ENCODE measurements at regions not wholly inside any gene's neighbourhood (a gene's known extent, or its start where the extent isn't known, plus 50 kb on each side); places are given as distances from the start of the nearest gene placed in this dataset.

DNA sequence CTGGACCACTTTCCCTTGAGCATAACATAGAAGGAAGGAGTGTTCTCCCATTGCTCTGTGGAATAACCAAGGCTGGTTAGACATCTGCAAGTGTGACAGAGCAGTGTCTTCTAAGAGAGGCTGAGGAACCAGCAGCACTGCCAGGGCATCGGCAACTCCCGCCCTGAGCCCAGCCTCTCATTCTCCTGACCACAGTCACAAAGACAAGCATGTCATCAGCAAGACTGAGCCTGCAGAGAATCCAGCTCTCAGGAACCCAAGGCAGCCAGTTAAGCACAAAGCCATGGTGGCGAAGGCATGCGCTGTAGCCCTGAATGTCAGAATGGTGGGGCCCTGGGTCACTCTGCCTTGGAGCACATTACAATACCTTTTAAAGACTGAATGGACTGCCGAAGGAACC is 253.9 kb downstream of the AGTPBP1 start:
- TF ChIP-seq TEAD4 (IDR thresholded peaks at IDR 0.05), result no peak
- no peak for TF ChIP-seq FOXM1 (IDR thresholded peaks at IDR 0.05; ENCODE audit: borderline replicate concordance, low read depth)
- TF ChIP-seq EGR1 (IDR thresholded peaks at IDR 0.05), result no peak
- no peak for TF ChIP-seq EP300 (IDR thresholded peaks at IDR 0.05; ENCODE audit: borderline replicate concordance)
- TF ChIP-seq, protein P1, sequence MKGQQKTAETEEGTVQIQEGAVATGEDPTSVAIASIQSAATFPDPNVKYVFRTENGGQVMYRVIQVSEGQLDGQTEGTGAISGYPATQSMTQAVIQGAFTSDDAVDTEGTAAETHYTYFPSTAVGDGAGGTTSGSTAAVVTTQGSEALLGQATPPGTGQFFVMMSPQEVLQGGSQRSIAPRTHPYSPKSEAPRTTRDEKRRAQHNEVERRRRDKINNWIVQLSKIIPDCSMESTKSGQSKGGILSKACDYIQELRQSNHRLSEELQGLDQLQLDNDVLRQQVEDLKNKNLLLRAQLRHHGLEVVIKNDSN (IDR thresholded peaks at IDR 0.05), result no peak
- TF ChIP-seq CEBPB (IDR thresholded peaks at IDR 0.05), result no peak

DNA sequence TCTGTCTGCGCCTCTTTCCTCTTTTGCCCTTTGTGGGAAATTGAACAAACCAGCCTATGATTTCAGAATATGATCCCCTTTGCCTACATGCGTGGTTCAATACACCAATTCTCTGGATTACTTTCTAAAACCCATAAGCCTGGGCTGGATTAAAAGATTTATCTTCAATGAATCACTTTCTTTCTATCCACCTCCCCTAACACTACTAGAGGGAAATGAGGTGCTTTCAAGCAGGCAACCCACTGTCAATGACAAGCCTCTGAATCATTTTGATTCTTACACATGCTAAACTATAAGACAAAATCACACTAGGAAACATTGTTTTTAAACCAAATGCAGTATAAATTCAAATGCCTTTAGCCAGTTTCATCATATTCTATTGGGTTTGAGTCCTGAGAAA is 257.5 kb downstream of the AGTPBP1 start:
- TF ChIP-seq ZBTB7A (IDR thresholded peaks at IDR 0.05; ENCODE audit: low read depth) (no peak), EGR1 (IDR thresholded peaks at IDR 0.05) (no peak), FOXM1 (IDR thresholded peaks at IDR 0.05; ENCODE audit: borderline replicate concordance, low read depth) (no peak), CEBPB (IDR thresholded peaks at IDR 0.05) (no peak), YY1 (IDR thresholded peaks at IDR 0.05; ENCODE audit: low read depth) (no peak), TEAD4 (IDR thresholded peaks at IDR 0.05) (no peak), CREB1 (IDR thresholded peaks at IDR 0.05; ENCODE audit: low read depth) (no peak), TCF12 (IDR thresholded peaks at IDR 0.05; ENCODE audit: low read depth) (no peak), TAF1 (IDR thresholded peaks at IDR 0.05; ENCODE audit: low read depth) (no peak), EP300 (IDR thresholded peaks at IDR 0.05; ENCODE audit: borderline replicate concordance) (no peak), NFIC (IDR thresholded peaks at IDR 0.05) (no peak), RAD21 (IDR thresholded peaks at IDR 0.05; ENCODE audit: low read depth) (no peak)
- TF ChIP-seq, protein P2, sequence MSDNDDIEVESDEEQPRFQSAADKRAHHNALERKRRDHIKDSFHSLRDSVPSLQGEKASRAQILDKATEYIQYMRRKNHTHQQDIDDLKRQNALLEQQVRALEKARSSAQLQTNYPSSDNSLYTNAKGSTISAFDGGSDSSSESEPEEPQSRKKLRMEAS (IDR thresholded peaks at IDR 0.05), result no peak
- TF ChIP-seq, protein P3, sequence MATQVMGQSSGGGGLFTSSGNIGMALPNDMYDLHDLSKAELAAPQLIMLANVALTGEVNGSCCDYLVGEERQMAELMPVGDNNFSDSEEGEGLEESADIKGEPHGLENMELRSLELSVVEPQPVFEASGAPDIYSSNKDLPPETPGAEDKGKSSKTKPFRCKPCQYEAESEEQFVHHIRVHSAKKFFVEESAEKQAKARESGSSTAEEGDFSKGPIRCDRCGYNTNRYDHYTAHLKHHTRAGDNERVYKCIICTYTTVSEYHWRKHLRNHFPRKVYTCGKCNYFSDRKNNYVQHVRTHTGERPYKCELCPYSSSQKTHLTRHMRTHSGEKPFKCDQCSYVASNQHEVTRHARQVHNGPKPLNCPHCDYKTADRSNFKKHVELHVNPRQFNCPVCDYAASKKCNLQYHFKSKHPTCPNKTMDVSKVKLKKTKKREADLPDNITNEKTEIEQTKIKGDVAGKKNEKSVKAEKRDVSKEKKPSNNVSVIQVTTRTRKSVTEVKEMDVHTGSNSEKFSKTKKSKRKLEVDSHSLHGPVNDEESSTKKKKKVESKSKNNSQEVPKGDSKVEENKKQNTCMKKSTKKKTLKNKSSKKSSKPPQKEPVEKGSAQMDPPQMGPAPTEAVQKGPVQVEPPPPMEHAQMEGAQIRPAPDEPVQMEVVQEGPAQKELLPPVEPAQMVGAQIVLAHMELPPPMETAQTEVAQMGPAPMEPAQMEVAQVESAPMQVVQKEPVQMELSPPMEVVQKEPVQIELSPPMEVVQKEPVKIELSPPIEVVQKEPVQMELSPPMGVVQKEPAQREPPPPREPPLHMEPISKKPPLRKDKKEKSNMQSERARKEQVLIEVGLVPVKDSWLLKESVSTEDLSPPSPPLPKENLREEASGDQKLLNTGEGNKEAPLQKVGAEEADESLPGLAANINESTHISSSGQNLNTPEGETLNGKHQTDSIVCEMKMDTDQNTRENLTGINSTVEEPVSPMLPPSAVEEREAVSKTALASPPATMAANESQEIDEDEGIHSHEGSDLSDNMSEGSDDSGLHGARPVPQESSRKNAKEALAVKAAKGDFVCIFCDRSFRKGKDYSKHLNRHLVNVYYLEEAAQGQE (IDR thresholded peaks at IDR 0.05; ENCODE audit: low read depth), result no peak
- TF ChIP-seq, protein P1 (IDR thresholded peaks at IDR 0.05), result no peak

DNA sequence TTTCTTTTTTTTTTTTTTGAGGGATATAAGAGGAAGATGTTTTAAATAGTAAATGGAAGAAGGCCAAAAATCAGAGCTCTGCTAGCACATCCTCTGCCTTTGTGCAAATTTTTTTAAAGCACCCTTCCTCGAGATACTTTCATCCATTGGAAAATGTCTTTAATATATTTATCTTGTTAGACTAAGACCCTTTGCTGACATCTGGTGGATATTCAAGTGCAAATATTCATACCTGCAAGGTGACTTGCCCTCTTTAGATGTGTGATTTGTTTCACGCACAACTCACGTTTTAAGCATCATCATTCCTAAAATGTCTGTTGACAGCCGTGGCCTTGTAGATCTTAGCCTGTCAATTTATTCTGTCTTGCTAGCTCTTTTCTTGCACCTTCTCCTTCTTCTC is 258.5 kb downstream of the AGTPBP1 start:
- TF ChIP-seq CEBPB (IDR thresholded peaks at IDR 0.05) (no peak), RAD21 (IDR thresholded peaks at IDR 0.05; ENCODE audit: low read depth) (peak; percentile 10; the same call in 1 of the 2 replicates)
- TF ChIP-seq, protein P3 (IDR thresholded peaks at IDR 0.05; ENCODE audit: low read depth), result no peak

DNA sequence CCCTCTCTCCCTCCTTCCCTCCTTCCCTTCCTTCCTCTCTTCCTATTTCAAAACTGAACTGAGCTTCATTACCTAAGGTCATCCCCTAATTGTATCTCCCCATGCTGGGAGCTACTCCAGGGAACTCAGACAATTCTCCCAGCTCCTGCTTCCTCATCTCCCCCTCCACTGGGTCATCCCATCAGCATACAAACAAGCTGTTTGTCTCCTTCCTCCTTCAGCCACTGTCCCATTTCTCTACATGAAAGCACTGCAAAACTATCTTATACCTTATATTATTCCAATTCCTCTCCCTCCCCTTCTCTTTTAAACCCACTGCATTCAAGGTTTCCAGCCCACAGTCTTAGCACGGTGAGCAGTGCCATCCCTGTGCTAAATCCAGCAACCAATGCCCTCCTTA is 262.4 kb downstream of the AGTPBP1 start:
- TF ChIP-seq TEAD4 (IDR thresholded peaks at IDR 0.05) (no peak), ZBTB7A (IDR thresholded peaks at IDR 0.05; ENCODE audit: low read depth) (no peak), RAD21 (IDR thresholded peaks at IDR 0.05; ENCODE audit: low read depth) (no peak), EGR1 (IDR thresholded peaks at IDR 0.05) (no peak), YY1 (IDR thresholded peaks at IDR 0.05; ENCODE audit: low read depth) (no peak), NFIC (IDR thresholded peaks at IDR 0.05) (no peak), CREB1 (IDR thresholded peaks at IDR 0.05; ENCODE audit: low read depth) (no peak), CEBPB (IDR thresholded peaks at IDR 0.05) (no peak), FOXM1 (IDR thresholded peaks at IDR 0.05; ENCODE audit: borderline replicate concordance, low read depth) (no peak), TCF12 (IDR thresholded peaks at IDR 0.05; ENCODE audit: low read depth) (no peak), TAF1 (IDR thresholded peaks at IDR 0.05; ENCODE audit: low read depth) (no peak), EP300 (IDR thresholded peaks at IDR 0.05; ENCODE audit: borderline replicate concordance) (no peak)
- TF ChIP-seq, protein P1 (IDR thresholded peaks at IDR 0.05), result no peak
- TF ChIP-seq, protein P2 (IDR thresholded peaks at IDR 0.05), result no peak
- TF ChIP-seq, protein P3 (IDR thresholded peaks at IDR 0.05; ENCODE audit: low read depth), result no peak

All from Ishikawa (cell line).